ENCODE measurements at regions not wholly inside any gene's neighbourhood (a gene's known extent, or its start where the extent isn't known, plus 50 kb on each side); places are given as distances from the start of the nearest gene placed in this dataset.

- no peak overlapping the region for H3K27ac ChIP-seq
- H3K36me3 ChIP-seq (ENCODE audit: low read depth, missing control alignments) = no peaks in the 10 kb centered on the region
- no peaks in the 10 kb centered on the region for H3K9me3 ChIP-seq
- H3K27me3 ChIP-seq = no peaks in the 10 kb centered on the region
- intact Hi-C loops (cut with DNase I; ENCODE audit: low total_unique reads) = no loop called here
- WGBS, 2 donors = 63 to 85% methylated on average over 3 of the region's 3 CpGs
- no peak for DNase-seq
- H3K4me1 ChIP-seq = no peaks in the 10 kb centered on the region
- no peak for TF ChIP-seq POLR2A (IDR thresholded peaks at IDR 0.05)
- no peak for TF ChIP-seq CTCF (IDR thresholded peaks at IDR 0.05)
- no peak overlapping the region for H3K4me3 ChIP-seq
Observed at GRCh38 chr9:1713841-1714240, 301.3 kb upstream of the SMARCA2 start.

GRCh38 chr9:1717882-1718281, 297.3 kb upstream of the SMARCA2 start:
- no peak for TF ChIP-seq POLR2A (IDR thresholded peaks at IDR 0.05)
- TF ChIP-seq CTCF (IDR thresholded peaks at IDR 0.05) = no peak

GRCh38 chr9:1718836-1719235, 296.3 kb upstream of the SMARCA2 start:
- intact Hi-C loops (cut with DNase I; ENCODE audit: low total_unique reads) = no loop called here
- Histone ChIP-seq H3K4me3 (no peak overlapping the region), H3K36me3 (ENCODE audit: low read depth, missing control alignments) (no peaks in the 10 kb centered on the region), H3K4me1 (no peaks in the 10 kb centered on the region), H3K9me3 (no peaks in the 10 kb centered on the region), H3K27me3 (no peaks in the 10 kb centered on the region), H3K27ac (no peak overlapping the region)
- DNase-seq = no peak
- TF ChIP-seq POLR2A (IDR thresholded peaks at IDR 0.05) (no peak), CTCF (IDR thresholded peaks at IDR 0.05) (no peak)
- 81 to 88% methylated on average over 2 to 3 of the region's 3 CpGs for WGBS, 2 donors

More at GRCh38 chr9:1717882-1718281, 297.3 kb upstream of the SMARCA2 start:
- Histone ChIP-seq H3K4me1 (no peaks in the 10 kb centered on the region), H3K27ac (no peak overlapping the region), H3K4me3 (no peak overlapping the region), H3K36me3 (ENCODE audit: low read depth, missing control alignments) (no peaks in the 10 kb centered on the region), H3K9me3 (no peaks in the 10 kb centered on the region), H3K27me3 (no peaks in the 10 kb centered on the region)
- DNase-seq = no peak
- 2 to 58% methylated on average over 2 of the region's 2 CpGs for WGBS, 2 donors
- intact Hi-C loops (cut with DNase I; ENCODE audit: low total_unique reads) = no loop called here

GRCh38 chr9:1721196-1721595, 294.0 kb upstream of the SMARCA2 start:
- WGBS, 2 donors = 64 to 65% methylated on average over 4 of the region's 4 CpGs
- Histone ChIP-seq H3K27me3 (no peaks in the 10 kb centered on the region), H3K36me3 (ENCODE audit: low read depth, missing control alignments) (no peaks in the 10 kb centered on the region), H3K9me3 (no peaks in the 10 kb centered on the region), H3K4me3 (no peak overlapping the region), H3K4me1 (no peaks in the 10 kb centered on the region), H3K27ac (no peak overlapping the region)
- no peak for DNase-seq
- TF ChIP-seq CTCF (IDR thresholded peaks at IDR 0.05) (no peak), POLR2A (IDR thresholded peaks at IDR 0.05) (no peak)
- intact Hi-C loops (cut with DNase I; ENCODE audit: low total_unique reads) = no loop called here

- 73 to 88% methylated on average over 1 of the region's 1 CpG for WGBS, 2 donors
- no peak for TF ChIP-seq CTCF (IDR thresholded peaks at IDR 0.05)
- TF ChIP-seq POLR2A (IDR thresholded peaks at IDR 0.05) = no peak
- no peak overlapping the region for H3K27ac ChIP-seq
- no peak for DNase-seq
- H3K4me3 ChIP-seq = no peak overlapping the region
- H3K9me3 ChIP-seq = no peaks in the 10 kb centered on the region
- no peaks in the 10 kb centered on the region for H3K27me3 ChIP-seq
- H3K36me3 ChIP-seq (ENCODE audit: low read depth, missing control alignments) = no peaks in the 10 kb centered on the region
- intact Hi-C loops (cut with DNase I; ENCODE audit: low total_unique reads) = no loop called here
- no peaks in the 10 kb centered on the region for H3K4me1 ChIP-seq
Observed at GRCh38 chr9:1722404-1722803, 292.7 kb upstream of the SMARCA2 start.

Data from testis (tissue), 2 donors.